Brain microvascular endothelial cell (primary cell): ENCODE measurements at regions not wholly inside any gene's neighbourhood (a gene's known extent, or its start where the extent isn't known, plus 50 kb on each side); places are given as distances from the start of the nearest gene placed in this dataset.

Experiments used
- DNase-seq: peaks from one replicate; pipeline ENCODE4 v3.0.0-alpha.2; 2020
- H3K27ac ChIP-seq: fragments of 250-450 bp; sonication (Bioruptor Pico); 2 replicates; pipeline ENCODE4 v1.5.1; 2020; ENCODE audit warnings: mild to moderate bottlenecking, moderate library complexity
- H3K27me3 ChIP-seq: fragments of 250-450 bp; sonication (Bioruptor Pico); replicated peaks from 2 replicates; pipeline ENCODE4 v1.5.1; 2020; ENCODE audit warnings: mild to moderate bottlenecking
- H3K36me3 ChIP-seq: fragments of 250-450 bp; sonication (Bioruptor Pico); replicated peaks from 2 replicates; pipeline ENCODE4 v1.5.1; 2020; ENCODE audit warnings: mild to moderate bottlenecking
- H3K4me3 ChIP-seq: 2 replicates; pipeline ENCODE4 v1.5.1; 2011; ENCODE audit warnings: low read depth, mild to moderate bottlenecking, control low read depth, low read length, moderate library complexity
- in situ Hi-C: cut with HindIII; loops from 2 replicates; pipeline ENCODE4 v1.10.0; 2017; ENCODE audit warnings: low sequenced_read_pairs, low pct_ligation_motif_present
- TF ChIP-seq, protein P1 (sequence below): IDR thresholded peaks from 2 replicates; pipeline ENCODE4 v1.5.1; 2011; ENCODE audit warnings: low read depth, mild to moderate bottlenecking, moderate library complexity, low read length, control low read depth, inconsistent platforms; ENCODE audit errors: missing control alignments

DNA sequence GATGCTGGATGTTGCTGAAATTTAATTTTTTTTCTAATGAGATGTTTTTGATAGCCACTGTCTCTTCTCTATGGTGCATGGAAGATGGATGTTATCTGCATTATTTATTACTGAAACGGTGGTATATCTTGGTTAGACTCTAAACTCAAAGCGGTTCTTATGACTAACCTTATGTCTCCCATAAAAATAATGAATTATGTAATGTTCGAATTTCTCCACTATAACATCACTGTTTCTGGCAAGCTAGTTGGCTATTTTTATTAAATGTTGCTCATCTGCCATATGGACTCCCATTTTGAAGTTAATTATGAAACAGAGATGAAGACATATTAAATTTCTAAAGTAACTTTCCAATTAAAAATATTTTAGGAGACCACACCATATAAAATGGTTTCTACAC, 808.6 kb upstream of the ADGRL4 start:
- in situ Hi-C loops: no loop called here
- no peak for DNase-seq
- H3K36me3 ChIP-seq: no peaks in the 10 kb centered on the region
- TF ChIP-seq, protein P1, sequence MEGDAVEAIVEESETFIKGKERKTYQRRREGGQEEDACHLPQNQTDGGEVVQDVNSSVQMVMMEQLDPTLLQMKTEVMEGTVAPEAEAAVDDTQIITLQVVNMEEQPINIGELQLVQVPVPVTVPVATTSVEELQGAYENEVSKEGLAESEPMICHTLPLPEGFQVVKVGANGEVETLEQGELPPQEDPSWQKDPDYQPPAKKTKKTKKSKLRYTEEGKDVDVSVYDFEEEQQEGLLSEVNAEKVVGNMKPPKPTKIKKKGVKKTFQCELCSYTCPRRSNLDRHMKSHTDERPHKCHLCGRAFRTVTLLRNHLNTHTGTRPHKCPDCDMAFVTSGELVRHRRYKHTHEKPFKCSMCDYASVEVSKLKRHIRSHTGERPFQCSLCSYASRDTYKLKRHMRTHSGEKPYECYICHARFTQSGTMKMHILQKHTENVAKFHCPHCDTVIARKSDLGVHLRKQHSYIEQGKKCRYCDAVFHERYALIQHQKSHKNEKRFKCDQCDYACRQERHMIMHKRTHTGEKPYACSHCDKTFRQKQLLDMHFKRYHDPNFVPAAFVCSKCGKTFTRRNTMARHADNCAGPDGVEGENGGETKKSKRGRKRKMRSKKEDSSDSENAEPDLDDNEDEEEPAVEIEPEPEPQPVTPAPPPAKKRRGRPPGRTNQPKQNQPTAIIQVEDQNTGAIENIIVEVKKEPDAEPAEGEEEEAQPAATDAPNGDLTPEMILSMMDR: no peak
- H3K27ac ChIP-seq: no peak overlapping the region
- H3K27me3 ChIP-seq: no peaks in the 10 kb centered on the region
- no peak overlapping the region for H3K4me3 ChIP-seq

DNA sequence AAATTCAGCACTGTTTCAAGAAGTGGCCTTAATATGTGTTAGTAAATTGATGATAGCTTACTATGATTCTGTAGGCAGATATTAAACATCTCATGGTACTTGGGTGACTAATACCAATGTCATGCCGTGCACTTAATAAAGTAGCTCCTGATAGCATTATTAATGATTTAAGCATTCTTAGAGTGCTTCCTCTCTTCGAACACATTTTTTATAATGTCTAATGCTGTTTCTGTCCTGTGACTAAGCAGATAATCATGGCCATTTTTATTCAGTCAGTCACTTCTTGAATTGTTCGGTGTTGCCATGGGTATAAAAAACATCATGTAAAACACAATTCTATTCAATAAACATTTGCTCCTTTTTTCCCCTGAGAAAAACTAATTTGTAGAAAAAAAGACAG, 804.6 kb upstream of the ADGRL4 start:
- in situ Hi-C loops: no loop called here
- Histone ChIP-seq H3K4me3 (no peak overlapping the region), H3K27me3 (no peaks in the 10 kb centered on the region), H3K36me3 (no peaks in the 10 kb centered on the region), H3K27ac (peak overlapping the region; percentile 34)
- TF ChIP-seq, protein P1: no peak
- peak; percentile 22 for DNase-seq

DNA sequence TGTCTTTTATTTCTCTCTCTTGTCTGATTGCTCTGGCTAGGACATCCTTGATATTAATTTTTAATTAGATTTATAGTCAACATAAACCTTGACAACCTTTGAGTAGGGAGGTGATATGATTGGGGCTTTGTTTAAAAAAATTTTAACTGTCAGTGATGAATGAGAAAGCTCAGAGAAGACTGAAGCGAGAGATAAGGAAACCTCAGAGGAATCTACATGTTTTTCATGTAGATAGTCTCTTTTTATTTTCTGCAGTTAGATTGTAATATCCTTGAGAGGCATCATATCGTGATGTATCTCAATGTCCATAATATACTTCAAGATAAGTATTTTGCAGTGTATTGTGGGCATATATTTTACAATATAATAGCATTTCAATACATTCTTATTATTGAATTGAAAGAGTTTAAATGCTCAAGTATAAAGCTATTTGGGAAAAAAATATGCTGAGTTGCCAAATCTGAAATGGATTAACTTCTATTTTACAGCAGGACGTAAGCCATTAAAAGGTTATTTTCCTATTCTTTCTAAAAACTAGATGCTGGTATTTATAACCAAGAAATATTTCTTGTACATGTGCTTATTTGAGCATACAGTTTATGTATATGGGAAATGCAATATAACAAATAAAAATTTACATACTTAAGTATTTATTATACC, 802.4 kb upstream of the ADGRL4 start:
- no peak for DNase-seq
- H3K27ac ChIP-seq: no peak overlapping the region
- in situ Hi-C loops: no loop called here
- TF ChIP-seq, protein P1: no peak
- no peaks in the 10 kb centered on the region for H3K27me3 ChIP-seq
- no peak overlapping the region for H3K4me3 ChIP-seq
- no peaks in the 10 kb centered on the region for H3K36me3 ChIP-seq

DNA sequence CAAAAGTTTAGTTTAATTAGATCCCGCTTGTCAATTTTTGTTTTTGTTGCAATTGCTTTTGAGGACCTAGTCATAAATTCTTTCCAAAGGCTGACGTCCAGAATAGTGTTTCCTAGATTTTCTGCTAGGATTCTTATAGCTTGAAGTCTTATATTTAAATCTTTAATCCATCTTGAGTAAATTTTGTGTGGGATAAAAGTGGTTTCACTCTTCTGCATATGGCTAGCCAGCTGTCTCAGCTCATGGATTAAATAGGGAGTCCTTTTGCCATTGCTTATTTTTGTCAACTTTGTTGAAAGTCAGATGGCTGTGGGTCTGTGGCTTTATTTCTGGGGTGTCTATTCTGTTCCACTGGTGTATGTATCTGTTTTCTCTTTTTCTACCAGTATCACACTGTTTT, 801.3 kb upstream of the ADGRL4 start:
- Histone ChIP-seq H3K36me3 (no peaks in the 10 kb centered on the region), H3K27me3 (no peaks in the 10 kb centered on the region), H3K4me3 (no peak overlapping the region), H3K27ac (no peak overlapping the region)
- in situ Hi-C loops: no loop called here
- no peak for DNase-seq
- TF ChIP-seq, protein P1: no peak

DNA sequence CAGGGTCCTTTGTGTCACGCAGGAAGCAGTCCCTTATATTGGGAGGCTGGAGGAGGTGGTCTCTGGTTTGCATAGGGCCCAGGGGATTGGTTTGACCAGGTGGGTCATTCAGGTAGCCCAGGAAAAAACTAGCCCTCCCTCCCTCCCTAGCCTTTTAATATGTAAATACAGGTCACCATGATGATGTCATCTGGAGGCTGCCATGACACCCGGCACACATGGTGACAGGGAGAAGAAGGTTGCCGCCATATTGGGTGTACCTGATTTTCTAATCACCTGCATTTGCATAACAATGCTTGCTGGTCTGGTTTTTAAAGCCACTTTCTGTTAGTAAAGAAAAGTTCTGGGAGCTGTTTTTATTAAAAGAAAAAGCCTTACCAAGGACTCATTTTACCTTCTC, 791.0 kb upstream of the ADGRL4 start:
- Histone ChIP-seq H3K27me3 (no peaks in the 10 kb centered on the region), H3K36me3 (no peaks in the 10 kb centered on the region), H3K4me3 (no peak overlapping the region), H3K27ac (no peak overlapping the region)
- TF ChIP-seq, protein P1: no peak
- in situ Hi-C loops: no loop called here
- DNase-seq: no peak

DNA sequence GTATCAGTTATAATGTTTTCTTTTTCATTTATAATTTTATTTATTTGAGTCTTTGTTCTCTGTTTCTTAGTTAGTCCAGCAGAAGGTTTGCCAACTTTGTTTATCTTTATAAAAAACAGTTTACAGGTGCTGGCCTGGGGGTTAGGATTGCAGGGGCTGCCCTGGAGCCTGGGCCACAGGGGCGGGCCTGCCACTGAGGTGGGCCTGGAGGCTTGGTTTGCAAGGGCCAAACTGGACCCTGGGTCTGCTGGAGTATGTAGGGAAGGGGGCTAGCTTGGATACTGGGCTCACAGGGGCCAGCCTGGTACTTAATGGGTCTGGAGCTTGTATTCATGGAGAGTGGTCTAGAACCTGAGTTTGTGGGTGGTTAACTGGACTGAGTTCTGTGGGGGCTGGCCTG, 789.9 kb upstream of the ADGRL4 start:
- Histone ChIP-seq H3K27me3 (no peaks in the 10 kb centered on the region), H3K4me3 (no peak overlapping the region), H3K27ac (no peak overlapping the region), H3K36me3 (no peaks in the 10 kb centered on the region)
- TF ChIP-seq, protein P1: no peak
- DNase-seq: no peak
- in situ Hi-C loops: no loop called here
